Endodermal cell (in vitro differentiated cells): ENCODE measurements at regions not wholly inside any gene's neighbourhood (a gene's known extent, or its start where the extent isn't known, plus 50 kb on each side); places are given as distances from the start of the nearest gene placed in this dataset.
A peak's percentile ranks its signal among the peaks of the same experiment; 100 is the strongest.
"Not testable (repeated sequence)": the region's sequence is repeated elsewhere in the genome, so short reads cannot be mapped to it uniquely, and the experiment has no call there.

Source experiments
- DNase-seq: peaks from one replicate; pipeline ENCODE4 v3.0.0-alpha.2; 2017
- H3K27ac ChIP-seq: 2 replicates; pipeline ENCODE4 v1.5.1; 2013; ENCODE audit warnings: mild to moderate bottlenecking, low read depth, low read length, moderate library complexity
- H3K27me3 ChIP-seq: 2 replicates; pipeline ENCODE4 v1.6.1; 2013; ENCODE audit warnings: mild to moderate bottlenecking, low read length, moderate library complexity; ENCODE audit not compliant: insufficient read depth, control insufficient read depth, poor library complexity, severe bottlenecking
- H3K36me3 ChIP-seq: 2 replicates; pipeline ENCODE4 v1.7.0; 2013; ENCODE audit warnings: mild to moderate bottlenecking, low read length, moderate library complexity; ENCODE audit not compliant: control insufficient read depth, insufficient read depth
- H3K4me1 ChIP-seq: one replicate; pipeline ENCODE4 v1.7.0; 2013; ENCODE audit warnings: low read length; ENCODE audit not compliant: control insufficient read depth, insufficient read depth
- H3K4me3 ChIP-seq: 2 replicates; pipeline ENCODE4 v1.5.1; 2013; ENCODE audit warnings: mild to moderate bottlenecking, low read length, moderate library complexity
- H3K9ac ChIP-seq: 2 replicates; pipeline ENCODE4 v1.6.1; 2013; ENCODE audit warnings: mild to moderate bottlenecking, low read length, moderate library complexity; ENCODE audit not compliant: poor library complexity, severe bottlenecking; ENCODE audit errors: extremely low read depth
- H3K9me3 ChIP-seq: 2 replicates; pipeline ENCODE4 v1.6.1; 2013; ENCODE audit warnings: mild to moderate bottlenecking, low read length, moderate library complexity; ENCODE audit not compliant: control insufficient read depth
- H3K27ac Mint-ChIP-seq: 2 replicates; pipeline ENCODE4 v1.8.0; 2020; ENCODE audit warnings: mixed read lengths
- H3K27me3 Mint-ChIP-seq: 2 replicates; pipeline ENCODE4 v1.8.0; 2021; ENCODE audit warnings: mild to moderate bottlenecking, mixed read lengths; ENCODE audit not compliant: insufficient read depth
- H3K36me3 Mint-ChIP-seq: 2 replicates; pipeline ENCODE4 v1.8.0; 2020; ENCODE audit warnings: low read depth, mixed read lengths
- H3K4me1 Mint-ChIP-seq: 2 replicates; pipeline ENCODE4 v1.8.0; 2020; ENCODE audit warnings: mixed read lengths
- H3K4me3 Mint-ChIP-seq: 2 replicates; pipeline ENCODE4 v1.8.0; 2020; ENCODE audit warnings: mild to moderate bottlenecking, moderate library complexity, mixed read lengths
- H3K9me3 Mint-ChIP-seq: 2 replicates; pipeline ENCODE4 v1.8.0; 2020; ENCODE audit warnings: mild to moderate bottlenecking, mixed read lengths
- CTCF ChIP-seq: fragments of 200-600 bp; sonication (generic); conservative IDR thresholded peaks from 2 replicates; pipeline ENCODE4 v1.5.0; 2021; ENCODE audit warnings: antibody characterized with exemption, mild to moderate bottlenecking
- WGBS, 2 experiments: methylation state at CpG; one replicate each; pipeline versions ENCODE4 v1.1.5 to v1.1.7; 2013; ENCODE audit warnings: missing lambda C conversion rate in 2 of 2, mixed read lengths in 1 of 2; ENCODE audit not compliant: insufficient coverage in 1 of 2, insufficient read length in 1 of 2; 5-methylcytosine and 5-hydroxymethylcytosine counted together

DNA sequence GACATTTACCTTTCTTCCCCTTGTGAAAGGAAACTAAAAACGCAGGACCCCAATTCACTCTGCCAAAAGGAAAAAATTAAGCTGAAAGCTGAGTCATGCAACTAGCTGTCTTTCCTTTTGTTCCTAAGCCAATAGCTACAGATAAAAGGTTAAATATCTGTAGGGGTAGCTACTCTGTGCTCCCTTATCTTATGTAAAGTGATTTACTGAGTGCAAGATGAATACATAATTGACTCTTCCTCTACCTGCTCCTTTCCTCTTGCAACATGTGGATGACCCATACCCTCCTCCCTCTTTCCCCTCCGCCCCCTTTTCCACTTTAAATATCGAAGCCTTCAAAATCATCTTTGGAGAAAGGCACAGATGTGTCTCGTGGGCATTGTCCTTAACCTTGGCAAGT is 68.0 kb upstream of the ZNF157 start:
- Mint-ChIP-seq H3K4me1 (peaks cover 8% of the 10 kb centered on the region), H3K36me3 (no peaks in the 10 kb centered on the region), H3K27ac (peak overlapping the region; percentile 46), H3K4me3 (no peak overlapping the region), H3K9me3 (peaks cover 58% of the 10 kb centered on the region), H3K27me3 (no peaks in the 10 kb centered on the region)
- Histone ChIP-seq H3K27ac (no peak overlapping the region), H3K27me3 (no peaks in the 10 kb centered on the region), H3K9ac (no peak overlapping the region), H3K4me1 (no peaks in the 10 kb centered on the region), H3K36me3 (no peaks in the 10 kb centered on the region), H3K9me3 (no peaks in the 10 kb centered on the region), H3K4me3 (no peak overlapping the region)
- no peak for TF ChIP-seq CTCF
- 43 to 71% methylated on average over 1 to 4 of the region's 4 CpGs for WGBS, 2 experiments
- no peak for DNase-seq

- H3K27ac ChIP-seq, H3K4me1 Mint-ChIP-seq, H3K4me1 ChIP-seq, H3K36me3 ChIP-seq, H3K27me3 Mint-ChIP-seq, H3K4me3 ChIP-seq, H3K36me3 Mint-ChIP-seq, H3K27me3 ChIP-seq, DNase-seq, H3K9ac ChIP-seq, H3K4me3 Mint-ChIP-seq, H3K27ac Mint-ChIP-seq, H3K9me3 ChIP-seq: not testable (repeated sequence)
- WGBS, 2 experiments, result 80 to 84% methylated on average over 1 to 4 of the region's 7 CpGs
- H3K9me3 Mint-ChIP-seq, result peaks cover 64% of the 10 kb centered on the region
Measured at GRCh38 chrX:47306471-47307023, 63.8 kb upstream of the ZNF157 start.

DNA sequence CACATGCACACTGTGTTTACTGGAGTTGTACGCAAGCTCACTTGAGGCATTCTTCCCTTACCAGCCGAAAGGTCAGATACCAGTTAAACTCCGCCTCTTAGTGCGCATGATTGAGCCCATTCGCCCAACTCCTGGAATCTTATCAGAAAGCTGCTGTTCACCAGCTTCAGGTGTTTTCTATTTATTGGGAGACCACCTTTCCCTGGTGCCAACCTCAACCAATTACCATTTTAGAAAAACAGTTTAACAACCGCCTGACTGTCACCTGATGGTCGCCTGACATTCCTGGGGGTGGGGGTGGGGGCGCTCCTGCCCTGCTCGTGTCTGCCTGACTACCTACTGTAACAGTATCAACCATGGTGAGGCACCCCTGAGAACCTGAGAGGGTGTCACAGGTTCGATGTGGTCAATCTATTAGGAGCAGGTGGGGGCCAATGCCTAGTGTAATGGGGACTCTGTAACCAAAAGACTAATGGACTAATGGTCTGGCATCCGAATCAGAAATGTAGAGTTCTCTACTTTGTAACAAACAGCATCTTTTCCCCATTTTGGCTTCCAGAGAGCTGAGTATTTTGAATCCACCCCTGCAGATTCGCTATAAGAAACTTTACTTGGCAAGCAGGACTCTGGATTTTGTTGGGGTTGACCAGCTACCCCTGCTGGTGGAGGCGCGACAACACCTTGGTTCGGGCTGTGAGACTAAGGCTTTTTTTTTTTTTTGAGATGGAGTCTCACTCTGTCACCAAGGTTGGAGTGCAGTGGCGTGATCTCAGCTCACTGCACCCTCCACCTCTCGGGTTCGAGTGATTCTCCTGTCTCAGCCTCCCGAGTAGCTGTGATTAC is 58.2 kb upstream of the ZNF157 start:
- H3K36me3 Mint-ChIP-seq, result no peaks in the 10 kb centered on the region
- peak overlapping the region; percentile 78 for H3K27ac Mint-ChIP-seq
- H3K36me3 ChIP-seq, result no peaks in the 10 kb centered on the region
- no peak overlapping the region for H3K9ac ChIP-seq
- peaks cover 14% of the 10 kb centered on the region for H3K4me1 Mint-ChIP-seq
- WGBS, 2 experiments, result 48 to 85% methylated on average over 9 to 18 of the region's 19 CpGs
- H3K4me1 ChIP-seq, result no peaks in the 10 kb centered on the region
- no peaks in the 10 kb centered on the region for H3K27me3 ChIP-seq
- peak; percentile 71 for TF ChIP-seq CTCF
- peak; percentile 86 for DNase-seq
- H3K27me3 Mint-ChIP-seq, result no peaks in the 10 kb centered on the region
- no peak overlapping the region for H3K4me3 Mint-ChIP-seq
- no peak overlapping the region for H3K4me3 ChIP-seq
- H3K9me3 ChIP-seq, result no peaks in the 10 kb centered on the region
- H3K9me3 Mint-ChIP-seq, result peaks cover 62% of the 10 kb centered on the region
- H3K27ac ChIP-seq, result no peak overlapping the region
